ENCODE measurements at regions not wholly inside any gene's neighbourhood (a gene's known extent, or its start where the extent isn't known, plus 50 kb on each side); places are given as distances from the start of the nearest gene placed in this dataset.

GRCh38 chr4:44985938-44986337, 259.6 kb upstream of the GNPDA2 start:
- H3K4me1 ChIP-seq (ENCODE audit: control insufficient read depth, low read length), result no peaks in the 10 kb centered on the region
- no peaks in the 10 kb centered on the region for H3K9me2 ChIP-seq (replicated peaks; ENCODE audit: control insufficient read depth, low read length)
- H3K36me3 ChIP-seq (ENCODE audit: control insufficient read depth, low read length), result no peaks in the 10 kb centered on the region
- H4K20me1 ChIP-seq (ENCODE audit: control insufficient read depth, insufficient read depth, low read depth, low read length), result no peaks in the 10 kb centered on the region
- H3K27me3 ChIP-seq (ENCODE audit: control insufficient read depth, low read length), result no peaks in the 10 kb centered on the region
- H3K9me3 ChIP-seq (ENCODE audit: control insufficient read depth, insufficient read depth, low read length), result no peaks in the 10 kb centered on the region
- H3K4me3 ChIP-seq (ENCODE audit: low read length), result no peak overlapping the region
- H3F3A ChIP-seq (ENCODE audit: control insufficient read depth, insufficient read depth), result no peaks in the 10 kb centered on the region
- no peak overlapping the region for H3K4me2 ChIP-seq (ENCODE audit: low read length)
- H3K79me2 ChIP-seq (ENCODE audit: control insufficient read depth, low read length), result no peaks in the 10 kb centered on the region
- no peak for TF ChIP-seq CTCF (IDR thresholded peaks at IDR 0.05; ENCODE audit: low read depth, low read length, poor library complexity, severe bottlenecking)
- H3K27ac ChIP-seq (ENCODE audit: low read depth, low read length), result no peak overlapping the region

GRCh38 chr4:44985152-44985551, 258.8 kb upstream of the GNPDA2 start:
- no peaks in the 10 kb centered on the region for H4K20me1 ChIP-seq (ENCODE audit: control insufficient read depth, insufficient read depth, low read depth, low read length)
- H3F3A ChIP-seq (ENCODE audit: control insufficient read depth, insufficient read depth), result no peaks in the 10 kb centered on the region
- H3K9me3 ChIP-seq (ENCODE audit: control insufficient read depth, insufficient read depth, low read length), result no peaks in the 10 kb centered on the region
- no peaks in the 10 kb centered on the region for H3K36me3 ChIP-seq (ENCODE audit: control insufficient read depth, low read length)
- no peaks in the 10 kb centered on the region for H3K27me3 ChIP-seq (ENCODE audit: control insufficient read depth, low read length)
- H3K79me2 ChIP-seq (ENCODE audit: control insufficient read depth, low read length), result no peaks in the 10 kb centered on the region
- H3K4me3 ChIP-seq (ENCODE audit: low read length), result no peak overlapping the region
- H3K4me2 ChIP-seq (ENCODE audit: low read length), result no peak overlapping the region
- H3K4me1 ChIP-seq (ENCODE audit: control insufficient read depth, low read length), result no peaks in the 10 kb centered on the region
- H3K9me2 ChIP-seq (replicated peaks; ENCODE audit: control insufficient read depth, low read length), result no peaks in the 10 kb centered on the region; the same call in 1 of the 2 replicates
- TF ChIP-seq EZH2phosphoT487 (IDR thresholded peaks at IDR 0.05; ENCODE audit: borderline replicate concordance, low read length) (no peak), CTCF (IDR thresholded peaks at IDR 0.05; ENCODE audit: low read depth, low read length, poor library complexity, severe bottlenecking) (no peak)
- H3K27ac ChIP-seq (ENCODE audit: low read depth, low read length), result no peak overlapping the region

GRCh38 chr4:44984083-44984482, 257.7 kb upstream of the GNPDA2 start:
- Histone ChIP-seq H3K9me3 (ENCODE audit: control insufficient read depth, insufficient read depth, low read length) (no peaks in the 10 kb centered on the region), H3K9me2 (replicated peaks; ENCODE audit: control insufficient read depth, low read length) (no peaks in the 10 kb centered on the region; the same call in 1 of the 2 replicates), H3K27me3 (ENCODE audit: control insufficient read depth, low read length) (no peaks in the 10 kb centered on the region), H3K4me1 (ENCODE audit: control insufficient read depth, low read length) (no peaks in the 10 kb centered on the region), H3K36me3 (ENCODE audit: control insufficient read depth, low read length) (no peaks in the 10 kb centered on the region), H3K4me2 (ENCODE audit: low read length) (no peak overlapping the region), H4K20me1 (ENCODE audit: control insufficient read depth, insufficient read depth, low read depth, low read length) (no peaks in the 10 kb centered on the region), H3K79me2 (ENCODE audit: control insufficient read depth, low read length) (no peaks in the 10 kb centered on the region), H3K4me3 (ENCODE audit: low read length) (no peak overlapping the region), H3F3A (ENCODE audit: control insufficient read depth, insufficient read depth) (no peaks in the 10 kb centered on the region), H3K27ac (ENCODE audit: low read depth, low read length) (no peak overlapping the region)
- TF ChIP-seq CTCF (IDR thresholded peaks at IDR 0.05; ENCODE audit: low read depth, low read length, poor library complexity, severe bottlenecking) (no peak), EZH2phosphoT487 (IDR thresholded peaks at IDR 0.05; ENCODE audit: borderline replicate concordance, low read length) (no peak)

- H3K27ac ChIP-seq (ENCODE audit: low read depth, low read length), result no peak overlapping the region
- no peaks in the 10 kb centered on the region for H3K4me1 ChIP-seq (ENCODE audit: control insufficient read depth, low read length)
- no peaks in the 10 kb centered on the region for H3K79me2 ChIP-seq (ENCODE audit: control insufficient read depth, low read length)
- H3K27me3 ChIP-seq (ENCODE audit: control insufficient read depth, low read length), result no peaks in the 10 kb centered on the region
- H4K20me1 ChIP-seq (ENCODE audit: control insufficient read depth, insufficient read depth, low read depth, low read length), result no peaks in the 10 kb centered on the region
- TF ChIP-seq EZH2phosphoT487 (IDR thresholded peaks at IDR 0.05; ENCODE audit: borderline replicate concordance, low read length) (no peak), CTCF (IDR thresholded peaks at IDR 0.05; ENCODE audit: low read depth, low read length, poor library complexity, severe bottlenecking) (no peak)
- no peak overlapping the region for H3K4me3 ChIP-seq (ENCODE audit: low read length)
- H3K9me2 ChIP-seq (replicated peaks; ENCODE audit: control insufficient read depth, low read length), result no peaks in the 10 kb centered on the region; the same call in 1 of the 2 replicates
- no peaks in the 10 kb centered on the region for H3K36me3 ChIP-seq (ENCODE audit: control insufficient read depth, low read length)
- no peaks in the 10 kb centered on the region for H3F3A ChIP-seq (ENCODE audit: control insufficient read depth, insufficient read depth)
- H3K4me2 ChIP-seq (ENCODE audit: low read length), result no peak overlapping the region
- no peaks in the 10 kb centered on the region for H3K9me3 ChIP-seq (ENCODE audit: control insufficient read depth, insufficient read depth, low read length)
Measured at GRCh38 chr4:44983083-44983482, 256.7 kb upstream of the GNPDA2 start.

Measured in DOHH2 (cell line).